ENCODE measurements at regions not wholly inside any gene's neighbourhood (a gene's known extent, or its start where the extent isn't known, plus 50 kb on each side); places are given as distances from the start of the nearest gene placed in this dataset.

DNA sequence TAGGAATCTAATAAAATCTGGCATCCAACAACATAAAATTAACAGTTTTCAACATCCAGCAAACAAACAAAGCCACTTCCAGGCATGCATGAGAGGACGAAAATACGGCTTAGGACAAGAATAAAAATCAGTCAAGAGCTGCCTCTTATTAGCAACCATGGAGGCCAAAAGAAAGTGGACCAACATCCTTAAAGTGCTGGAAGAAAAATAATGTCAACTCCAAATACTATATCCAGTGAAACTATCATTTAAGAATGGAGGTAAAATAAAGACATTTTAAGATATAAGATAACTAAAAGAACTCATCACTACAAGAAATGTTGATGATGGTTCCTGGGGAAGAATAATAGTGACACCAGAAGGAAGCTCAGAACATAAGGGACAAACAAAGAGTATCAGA lies 224.0 kb upstream of the IRX4 start:
- TF ChIP-seq, protein P1, sequence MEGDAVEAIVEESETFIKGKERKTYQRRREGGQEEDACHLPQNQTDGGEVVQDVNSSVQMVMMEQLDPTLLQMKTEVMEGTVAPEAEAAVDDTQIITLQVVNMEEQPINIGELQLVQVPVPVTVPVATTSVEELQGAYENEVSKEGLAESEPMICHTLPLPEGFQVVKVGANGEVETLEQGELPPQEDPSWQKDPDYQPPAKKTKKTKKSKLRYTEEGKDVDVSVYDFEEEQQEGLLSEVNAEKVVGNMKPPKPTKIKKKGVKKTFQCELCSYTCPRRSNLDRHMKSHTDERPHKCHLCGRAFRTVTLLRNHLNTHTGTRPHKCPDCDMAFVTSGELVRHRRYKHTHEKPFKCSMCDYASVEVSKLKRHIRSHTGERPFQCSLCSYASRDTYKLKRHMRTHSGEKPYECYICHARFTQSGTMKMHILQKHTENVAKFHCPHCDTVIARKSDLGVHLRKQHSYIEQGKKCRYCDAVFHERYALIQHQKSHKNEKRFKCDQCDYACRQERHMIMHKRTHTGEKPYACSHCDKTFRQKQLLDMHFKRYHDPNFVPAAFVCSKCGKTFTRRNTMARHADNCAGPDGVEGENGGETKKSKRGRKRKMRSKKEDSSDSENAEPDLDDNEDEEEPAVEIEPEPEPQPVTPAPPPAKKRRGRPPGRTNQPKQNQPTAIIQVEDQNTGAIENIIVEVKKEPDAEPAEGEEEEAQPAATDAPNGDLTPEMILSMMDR (IDR thresholded peaks at IDR 0.05; ENCODE audit: low read depth, low read length, missing control alignments), result no peak
- H3K4me3 ChIP-seq (replicated peaks; ENCODE audit: low read depth, low read length), result no peak overlapping the region
- no peak for DNase-seq (ENCODE audit: extremely low read depth, low read depth)

DNA sequence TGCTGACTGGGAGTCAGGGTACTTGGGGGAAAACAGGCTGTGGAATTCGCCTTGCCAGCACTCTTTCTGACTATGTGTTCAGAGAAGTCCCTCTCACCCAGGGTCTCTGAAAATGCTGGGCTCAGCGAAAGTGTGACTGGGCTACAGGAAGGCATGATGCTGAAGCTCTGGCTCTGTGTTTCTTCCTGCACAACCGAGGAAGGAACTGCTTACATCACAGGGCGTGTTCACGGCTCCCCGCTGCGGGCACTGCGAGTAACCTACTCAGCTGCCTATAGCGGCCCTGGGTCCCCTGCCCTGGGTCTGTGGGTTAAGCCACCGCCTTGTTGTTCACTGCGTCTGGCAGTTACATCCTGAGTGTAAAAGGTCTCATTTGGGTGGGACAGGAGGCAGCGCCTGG lies 222.4 kb upstream of the IRX4 start:
- H3K4me3 ChIP-seq (replicated peaks; ENCODE audit: low read depth, low read length), result no peak overlapping the region
- TF ChIP-seq, protein P1 (IDR thresholded peaks at IDR 0.05; ENCODE audit: low read depth, low read length, missing control alignments), result no peak
- no peak for DNase-seq (ENCODE audit: extremely low read depth, low read depth)

GRCh38 chr5:2103940-2104339 lies 221.2 kb upstream of the IRX4 start:
- no peak for DNase-seq (ENCODE audit: extremely low read depth, low read depth)
- TF ChIP-seq, protein P1 (IDR thresholded peaks at IDR 0.05; ENCODE audit: low read depth, low read length, missing control alignments), result no peak
- no peak overlapping the region for H3K4me3 ChIP-seq (replicated peaks; ENCODE audit: low read depth, low read length)

DNA sequence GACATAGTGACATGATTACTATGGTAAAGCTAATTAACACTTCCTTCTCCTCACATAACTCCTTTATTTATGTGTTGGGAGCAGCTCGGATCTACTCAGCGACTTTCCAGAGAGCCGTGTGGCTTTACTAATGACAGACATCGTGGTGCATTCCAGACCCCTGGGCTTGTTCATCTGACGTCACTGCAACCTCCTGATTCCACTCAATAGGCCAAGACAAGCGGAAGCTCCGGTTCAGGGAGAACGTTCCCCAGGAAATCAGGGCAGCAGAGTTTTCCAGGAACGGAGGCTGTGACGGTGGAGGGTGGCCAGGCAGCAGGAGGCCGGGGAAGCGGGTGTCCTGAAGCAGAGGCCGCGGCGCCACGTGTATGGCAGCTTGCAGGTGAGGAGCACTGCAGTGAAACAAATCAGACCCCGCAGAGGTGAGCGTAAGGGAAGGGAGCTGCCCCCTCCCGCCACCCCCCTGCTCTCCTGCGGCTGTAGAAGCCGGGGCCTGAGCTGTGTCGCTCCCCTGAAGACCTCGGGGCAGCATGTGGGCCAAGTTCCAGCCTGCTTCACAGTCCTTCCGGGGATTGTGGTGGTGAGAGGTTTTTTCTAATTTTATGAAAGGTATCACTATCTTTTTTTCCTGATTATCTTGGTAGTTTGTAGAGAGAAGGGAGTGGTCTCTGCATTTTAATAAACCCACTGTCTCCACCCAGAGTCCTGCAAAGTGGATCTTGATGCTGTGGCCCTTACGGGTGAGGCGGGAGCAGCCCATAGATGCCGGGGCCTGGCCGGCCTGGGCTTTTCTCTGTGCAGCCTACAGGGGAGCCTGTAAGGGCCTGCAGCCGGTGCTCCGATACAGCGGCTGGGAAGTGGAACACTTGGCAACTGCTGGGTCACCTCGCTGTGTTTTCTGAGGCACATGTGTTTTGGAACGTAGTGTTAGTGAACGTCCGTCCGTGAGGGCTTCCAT lies 220.4 kb upstream of the IRX4 start:
- no peak overlapping the region for H3K4me3 ChIP-seq (replicated peaks; ENCODE audit: low read depth, low read length)
- TF ChIP-seq, protein P1 (IDR thresholded peaks at IDR 0.05; ENCODE audit: low read depth, low read length, missing control alignments), result no peak
- DNase-seq (ENCODE audit: extremely low read depth, low read depth), result no peak

DNA sequence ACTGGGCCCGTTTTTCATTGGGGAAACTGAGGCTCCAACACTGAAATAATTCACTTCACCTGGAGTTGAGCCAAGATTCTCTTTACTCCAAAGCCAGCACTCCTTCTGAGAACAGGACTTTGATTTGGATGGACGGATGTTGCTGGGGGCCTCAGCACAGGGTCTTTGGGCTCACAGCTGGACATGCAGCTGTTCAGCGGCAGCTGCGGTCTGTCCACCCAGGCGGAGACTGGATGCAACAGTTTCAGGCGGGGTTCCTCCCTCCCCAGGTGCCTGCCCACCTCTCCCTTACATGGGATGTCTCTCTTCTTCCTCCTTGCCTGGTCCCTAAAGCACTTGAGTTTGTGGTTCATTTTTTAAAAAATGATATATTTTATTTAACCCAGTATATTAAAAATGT lies 219.0 kb upstream of the IRX4 start:
- DNase-seq (ENCODE audit: extremely low read depth, low read depth), result no peak
- no peak overlapping the region for H3K4me3 ChIP-seq (replicated peaks; ENCODE audit: low read depth, low read length)
- TF ChIP-seq, protein P1 (IDR thresholded peaks at IDR 0.05; ENCODE audit: low read depth, low read length, missing control alignments), result no peak

DNA sequence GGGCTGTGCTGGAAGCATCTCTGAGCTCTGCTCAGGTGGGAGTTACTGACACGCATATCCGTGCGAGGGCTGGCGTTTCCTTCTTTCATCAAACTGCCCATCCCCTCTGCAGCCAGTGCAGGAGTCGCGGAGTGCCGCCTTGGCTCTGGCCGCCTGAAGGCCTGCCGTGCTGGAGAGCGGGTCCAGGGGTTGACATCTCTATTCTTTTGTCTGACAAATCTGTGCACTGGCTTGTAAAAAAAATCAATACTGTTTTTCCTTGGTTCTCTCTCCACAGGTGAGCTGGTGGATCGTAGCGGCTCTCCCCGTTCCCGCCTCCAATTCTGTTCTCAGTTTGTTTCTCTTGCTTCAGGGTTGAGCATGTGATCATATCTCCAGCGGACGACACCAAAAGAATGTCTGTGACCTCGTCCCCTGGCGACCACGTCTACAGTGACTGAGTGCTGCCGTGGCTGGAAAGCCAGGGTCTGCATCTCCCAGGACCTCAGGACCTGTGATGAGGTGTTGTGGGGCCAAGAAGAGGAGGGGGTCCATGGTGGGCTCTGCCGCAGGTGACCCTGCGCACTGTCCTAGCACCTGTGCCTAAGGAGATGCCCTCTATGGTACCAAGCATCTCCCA lies 214.3 kb upstream of the IRX4 start:
- DNase-seq (ENCODE audit: extremely low read depth, low read depth), result no peak
- H3K4me3 ChIP-seq (replicated peaks; ENCODE audit: low read depth, low read length), result no peak overlapping the region
- TF ChIP-seq, protein P1 (IDR thresholded peaks at IDR 0.05; ENCODE audit: low read depth, low read length, missing control alignments), result no peak
